Endothelial cell of umbilical vein (primary cell): ENCODE measurements at regions not wholly inside any gene's neighbourhood (a gene's known extent, or its start where the extent isn't known, plus 50 kb on each side); places are given as distances from the start of the nearest gene placed in this dataset.

Source experiments
- BruUV-seq: library from RNA; stranded (reverse); fragments of 400-500 nt; replicated peaks from 2 replicates; lab custom pipeline; 2021; lab: Mats Ljungman, UMichigan
- CTCF ChIA-PET: fragments of 300-600, 350-600 bp; sonication (Branson Sonifier 250); formaldehyde crosslinking; loops from one replicate; lab custom pipeline; 2021; ENCODE audit warnings: antibody characterized with exemption, inconsistent platforms; lab: Charles Lee
- POLR2A ChIA-PET: fragments of 300-600, 350-600 bp; sonication (Branson Sonifier 250); formaldehyde crosslinking; loops from one replicate; lab custom pipeline; 2021; ENCODE audit warnings: antibody characterized with exemption, inconsistent platforms; lab: Charles Lee
- DNase-seq: peaks from one replicate; pipeline ENCODE4 v3.0.0-alpha.2; 2011; ENCODE audit warnings: low read depth, low spot score
- FAIRE-seq: peaks from 2 replicates; lab custom pipeline; 2011; peaks lifted over from hg19 to GRCh38; lab: Jason Lieb, UNC
- H2AFZ ChIP-seq: 2 replicates; pipeline ENCODE4 v1.6.0; 2012; ENCODE audit warnings: low read depth, low read length, control low read depth, inconsistent platforms
- H3K27ac ChIP-seq: 2 replicates; pipeline ENCODE4 v1.5.1; 2011; ENCODE audit warnings: low read depth, mild to moderate bottlenecking, control low read depth, low read length, moderate library complexity; ENCODE audit not compliant: insufficient read depth
- H3K27me3 ChIP-seq, 2 experiments: 2 replicates each; pipeline versions ENCODE4 v1.6.0 to v1.6.1; 2011; ENCODE audit warnings: low read length in 2 of 2, mixed read lengths in 1 of 2; ENCODE audit not compliant: control insufficient read depth in 2 of 2, insufficient read depth in 2 of 2
- H3K36me3 ChIP-seq, 2 experiments: 2 replicates in 1 of 2; 3 replicates in 1 of 2; pipeline ENCODE4 v1.5.1; 2011; ENCODE audit warnings: low read length in 2 of 2, mild to moderate bottlenecking in 1 of 2, moderate library complexity in 1 of 2; ENCODE audit not compliant: control insufficient read depth in 2 of 2, insufficient read depth in 2 of 2; ENCODE audit errors: extremely low read depth in 1 of 2
- H3K4me1 ChIP-seq: 3 replicates; pipeline ENCODE4 v1.5.1; 2011; ENCODE audit warnings: mild to moderate bottlenecking, low read length; ENCODE audit not compliant: control insufficient read depth, insufficient read depth; ENCODE audit errors: extremely low read depth
- H3K4me2 ChIP-seq: 2 replicates; pipeline ENCODE4 v1.6.1; 2011; ENCODE audit warnings: low read length, control low read depth, mixed read lengths; ENCODE audit not compliant: insufficient read depth
- H3K4me3 ChIP-seq, 3 experiments: fragments of 200-600 bp in 1 of 3; sonication (generic), shearing (Covaris generic) in 1 of 3; replicated peaks in 1 of 3; 2 replicates each; pipeline ENCODE4 v1.5.1; 2011 to 2016; ENCODE audit warnings: control low read depth in 3 of 3, low read length in 3 of 3, mild to moderate bottlenecking in 2 of 3, inconsistent platforms in 1 of 3, low read depth in 1 of 3, moderate library complexity in 1 of 3; ENCODE audit not compliant: insufficient read depth in 1 of 3
- H3K79me2 ChIP-seq: 2 replicates; pipeline ENCODE4 v1.6.0; 2012; ENCODE audit warnings: low read length, inconsistent platforms; ENCODE audit not compliant: control insufficient read depth, insufficient read depth
- H3K9ac ChIP-seq: replicated peaks from 2 replicates; pipeline ENCODE3; 2011; ENCODE audit warnings: low read length, control low read depth; ENCODE audit not compliant: insufficient read depth; ENCODE audit errors: extremely low read depth
- H3K9me1 ChIP-seq: replicated peaks from 3 replicates; pipeline ENCODE4 v1.6.0; 2011; ENCODE audit warnings: mild to moderate bottlenecking, low read length; ENCODE audit not compliant: control insufficient read depth, insufficient read depth; ENCODE audit errors: extremely low read depth
- H3K9me3 ChIP-seq: replicated peaks from 2 replicates; pipeline ENCODE4 v1.5.1; 2012; ENCODE audit warnings: low read length, inconsistent platforms; ENCODE audit not compliant: control insufficient read depth, insufficient read depth
- H4K20me1 ChIP-seq: replicated peaks from 2 replicates; pipeline ENCODE3; 2011; ENCODE audit warnings: mild to moderate bottlenecking, low read length; ENCODE audit not compliant: control insufficient read depth, insufficient read depth; ENCODE audit errors: extremely low read depth
- EZH2 ChIP-seq: IDR thresholded peaks from 2 replicates; pipeline ENCODE4 v1.6.1; 2012; ENCODE audit warnings: borderline replicate concordance, low read depth, mild to moderate bottlenecking, moderate library complexity, low read length, inconsistent platforms; ENCODE audit not compliant: severe bottlenecking
- FOS ChIP-seq: IDR thresholded peaks from 2 replicates; pipeline ENCODE4 v1.6.1; 2011; ENCODE audit warnings: mild to moderate bottlenecking, low read length, moderate library complexity, borderline replicate concordance; ENCODE audit not compliant: insufficient read depth
- GATA2 ChIP-seq: IDR thresholded peaks from 2 replicates; pipeline ENCODE4 v1.7.0; 2011; ENCODE audit warnings: low read depth, mild to moderate bottlenecking, moderate library complexity, mixed read lengths, low read length; ENCODE audit not compliant: insufficient read length, insufficient read depth
- JUN ChIP-seq: IDR thresholded peaks from 2 replicates; pipeline ENCODE4 v1.6.1; 2011; ENCODE audit warnings: borderline replicate concordance, low read depth; ENCODE audit not compliant: insufficient read length, insufficient read depth
- MYC ChIP-seq: IDR thresholded peaks from one replicate; pipeline ENCODE4 v1.6.1; 2011; ENCODE audit warnings: mild to moderate bottlenecking, low read depth, low read length
- POLR2A ChIP-seq: IDR thresholded peaks from 2 replicates; pipeline ENCODE4 v1.6.1; 2012; ENCODE audit warnings: low read depth, mild to moderate bottlenecking, control low read depth, low read length
- POLR2AphosphoS5 ChIP-seq: IDR thresholded peaks from 2 replicates; pipeline ENCODE4 v1.6.1; 2012; ENCODE audit warnings: low read depth, mild to moderate bottlenecking, control low read depth, low read length, moderate library complexity; ENCODE audit not compliant: insufficient read depth
- dilution Hi-C: fragments of 300-500 bp; cut with MboI; formaldehyde crosslinking; loops from one replicate; pipeline ENCODE4 v1.15.0; 2019; ENCODE audit warnings: low sequenced_read_pairs; ENCODE audit not compliant: extremely low pct_ligation_motif_present
- intact Hi-C: fragments of 100-400 bp; cut with micrococcal nuclease; formaldehyde crosslinking; loops from one replicate; pipeline ENCODE4 v1.10.0; 2022
- TF ChIP-seq, protein P1 (sequence below): IDR thresholded peaks from 2 replicates; pipeline ENCODE4 v1.6.1; 2011; ENCODE audit not compliant: insufficient read depth, insufficient read length
- TF ChIP-seq, protein P2 (sequence below), 2 donors: IDR thresholded peaks; 1 replicate in 1 of 2; 2 replicates in 1 of 2; pipeline ENCODE4 v1.5.1; 2011; ENCODE audit warnings: low read length in 2 of 2, mild to moderate bottlenecking in 2 of 2, moderate library complexity in 2 of 2, control low read depth in 1 of 2, inconsistent platforms in 1 of 2, low read depth in 1 of 2; ENCODE audit not compliant: insufficient read depth in 1 of 2; ENCODE audit errors: extremely low read depth in 1 of 2

DNA sequence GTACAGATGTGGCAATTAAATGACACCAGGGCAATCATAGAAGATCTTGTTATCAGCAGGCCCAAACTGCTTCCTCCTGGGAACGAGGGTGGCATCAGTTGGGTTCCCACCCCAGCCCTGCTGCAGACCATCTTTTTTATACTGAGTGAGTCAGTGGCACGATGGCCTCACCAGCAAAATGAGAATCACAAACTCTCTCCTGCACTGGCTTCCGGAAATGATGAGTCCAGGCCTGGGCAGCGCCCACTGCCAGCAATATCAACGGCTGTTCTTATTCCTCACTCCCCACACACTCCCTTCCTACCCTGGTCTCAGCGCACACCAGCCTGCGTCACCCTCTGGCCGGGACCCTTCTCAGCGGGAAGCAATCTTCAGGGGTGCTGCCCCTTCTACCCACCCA, 340.3 kb downstream of the FOXL1 start:
- Histone ChIP-seq H3K4me1 (peaks cover 15% of the 10 kb centered on the region), H2AFZ (no peak overlapping the region), H3K27me3 (no peaks in the 10 kb centered on the region), H3K79me2 (no peaks in the 10 kb centered on the region), H3K36me3 (no peaks in the 10 kb centered on the region), H4K20me1 (no peaks in the 10 kb centered on the region), H3K9ac (no peak overlapping the region), H3K9me1 (no peaks in the 10 kb centered on the region), H3K4me3 (no peak overlapping the region), H3K27ac (no peak overlapping the region), H3K4me2 (no peak overlapping the region), H3K9me3 (no peaks in the 10 kb centered on the region)
- no TSS peak for BruUV-seq
- POLR2A ChIA-PET: no interaction called here
- intact Hi-C loops: no loop called here
- dilution Hi-C loops: no loop called here
- FAIRE-seq (no peak), DNase-seq (peak; percentile 21)
- TF ChIP-seq EZH2 (no peak), GATA2 (no peak), FOS (peak; percentile 25), POLR2AphosphoS5 (no peak)
- TF ChIP-seq, protein P1, sequence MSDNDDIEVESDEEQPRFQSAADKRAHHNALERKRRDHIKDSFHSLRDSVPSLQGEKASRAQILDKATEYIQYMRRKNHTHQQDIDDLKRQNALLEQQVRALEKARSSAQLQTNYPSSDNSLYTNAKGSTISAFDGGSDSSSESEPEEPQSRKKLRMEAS: no peak
- CTCF ChIA-PET: interaction anchor here (0.6 to 0.8 kb wide), 2 partner anchors 99 to 144 kb away, joined by 3 to 6 read pairs; no protein-coding TSS in a partner anchor

DNA sequence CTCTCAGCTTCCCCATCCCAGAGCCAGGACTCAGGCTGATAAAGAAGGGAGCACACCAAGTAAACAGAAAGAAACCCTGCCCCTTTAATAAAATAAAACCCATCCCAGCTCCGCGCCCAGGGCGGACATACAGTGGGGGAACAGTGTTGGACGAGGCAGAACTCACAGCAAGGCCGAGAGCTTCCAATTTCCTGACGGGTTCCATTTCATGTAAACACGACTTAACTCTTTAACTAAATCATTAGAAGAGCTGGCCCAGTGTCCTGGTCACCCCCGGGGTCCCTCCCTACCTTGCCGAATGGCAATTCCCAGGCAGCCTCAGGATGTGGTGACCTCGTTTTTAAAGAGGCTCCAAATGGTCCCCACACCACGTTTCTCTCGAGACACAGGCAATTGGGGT, 340.7 kb downstream of the FOXL1 start:
- CTCF ChIA-PET: interaction anchor here (0.6 to 0.8 kb wide), 2 partner anchors 99 to 144 kb away, joined by 3 to 6 read pairs; no protein-coding TSS in a partner anchor
- no peak for FAIRE-seq
- dilution Hi-C loops: no loop called here
- intact Hi-C loops: no loop called here
- POLR2A ChIA-PET: no interaction called here
- no peaks in the 10 kb centered on the region for H3K9me3 ChIP-seq
- H3K4me3 ChIP-seq: no peak overlapping the region
- TF ChIP-seq POLR2A: no peak
- TF ChIP-seq FOS: no peak
- TF ChIP-seq, protein P2, sequence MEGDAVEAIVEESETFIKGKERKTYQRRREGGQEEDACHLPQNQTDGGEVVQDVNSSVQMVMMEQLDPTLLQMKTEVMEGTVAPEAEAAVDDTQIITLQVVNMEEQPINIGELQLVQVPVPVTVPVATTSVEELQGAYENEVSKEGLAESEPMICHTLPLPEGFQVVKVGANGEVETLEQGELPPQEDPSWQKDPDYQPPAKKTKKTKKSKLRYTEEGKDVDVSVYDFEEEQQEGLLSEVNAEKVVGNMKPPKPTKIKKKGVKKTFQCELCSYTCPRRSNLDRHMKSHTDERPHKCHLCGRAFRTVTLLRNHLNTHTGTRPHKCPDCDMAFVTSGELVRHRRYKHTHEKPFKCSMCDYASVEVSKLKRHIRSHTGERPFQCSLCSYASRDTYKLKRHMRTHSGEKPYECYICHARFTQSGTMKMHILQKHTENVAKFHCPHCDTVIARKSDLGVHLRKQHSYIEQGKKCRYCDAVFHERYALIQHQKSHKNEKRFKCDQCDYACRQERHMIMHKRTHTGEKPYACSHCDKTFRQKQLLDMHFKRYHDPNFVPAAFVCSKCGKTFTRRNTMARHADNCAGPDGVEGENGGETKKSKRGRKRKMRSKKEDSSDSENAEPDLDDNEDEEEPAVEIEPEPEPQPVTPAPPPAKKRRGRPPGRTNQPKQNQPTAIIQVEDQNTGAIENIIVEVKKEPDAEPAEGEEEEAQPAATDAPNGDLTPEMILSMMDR (IDR thresholded peaks at IDR 0.05; ENCODE audit: extremely low read depth in 1 of 2, insufficient read depth in 1 of 2, low read depth in 1 of 2, low read length in 2 of 2): no peak
- TF ChIP-seq MYC: no peak
- TF ChIP-seq POLR2AphosphoS5: no peak
- TF ChIP-seq, protein P1: no peak
- no peak for TF ChIP-seq JUN
- TF ChIP-seq GATA2: no peak
- TF ChIP-seq EZH2: no peak
- H2AFZ ChIP-seq: no peak overlapping the region
- no TSS peak for BruUV-seq
- H3K27ac ChIP-seq: no peak overlapping the region
- no peak overlapping the region for H3K4me2 ChIP-seq
- DNase-seq: no peak
- no peaks in the 10 kb centered on the region for H3K36me3 ChIP-seq
- no peaks in the 10 kb centered on the region for H3K9me1 ChIP-seq
- no peaks in the 10 kb centered on the region for H3K79me2 ChIP-seq
- no peaks in the 10 kb centered on the region for H4K20me1 ChIP-seq
- peaks cover 17% of the 10 kb centered on the region for H3K4me1 ChIP-seq
- no peaks in the 10 kb centered on the region for H3K27me3 ChIP-seq
- no peak overlapping the region for H3K9ac ChIP-seq
